GM12892 (cell line): ENCODE measurements at regions not wholly inside any gene's neighbourhood (a gene's known extent, or its start where the extent isn't known, plus 50 kb on each side); places are given as distances from the start of the nearest gene placed in this dataset.
"Not testable (repeated sequence)": the region's sequence is repeated elsewhere in the genome, so short reads cannot be mapped to it uniquely, and the experiment has no call there.

Experiments used
- POLR2A ChIP-seq: IDR thresholded peaks from 2 replicates; pipeline ENCODE4 v1.6.1; 2011; ENCODE audit warnings: low read depth, low read length, control low read depth
- POLR2AphosphoS5 ChIP-seq: IDR thresholded peaks from 2 replicates; pipeline ENCODE4 v1.6.1; 2011; ENCODE audit warnings: low read depth, low read length, control low read depth
- TAF1 ChIP-seq: IDR thresholded peaks from 2 replicates; pipeline ENCODE4 v1.6.1; 2011; ENCODE audit warnings: low read depth, mild to moderate bottlenecking, control low read depth, low read length, borderline replicate concordance

GRCh38 chr15:77896147-77897112 lies 181.1 kb downstream of the TBC1D2B start:
- not testable (repeated sequence) for TF ChIP-seq TAF1, POLR2A, POLR2AphosphoS5
